B cell (primary cell): ENCODE measurements at regions not wholly inside any gene's neighbourhood (a gene's known extent, or its start where the extent isn't known, plus 50 kb on each side); places are given as distances from the start of the nearest gene placed in this dataset.

Experiments
- ATAC-seq: fragments of 200-7000 bp; cut with Tn5 transposase; one replicate; pipeline ENCODE4 v1.10.0; 2021; ENCODE audit warnings: low read depth, mild to moderate bottlenecking, moderate number of reproducible peaks, moderate library complexity
- CTCF ChIA-PET: fragments of 350-600 bp; sonication (Branson Sonifier 250); formaldehyde crosslinking; loops from one replicate; lab custom pipeline; 2021; ENCODE audit warnings: antibody characterized with exemption, inconsistent platforms; lab: Charles Lee
- POLR2A ChIA-PET: fragments of 350-600 bp; sonication (Branson Sonifier 250); formaldehyde crosslinking; loops from one replicate; lab custom pipeline; 2021; ENCODE audit warnings: antibody characterized with exemption; lab: Charles Lee
- DNase-seq: peaks from one replicate; pipeline ENCODE4 v3.0.0; 2013
- H2AFZ ChIP-seq: 2 replicates; pipeline ENCODE4 v1.6.1; 2012; ENCODE audit warnings: mild to moderate bottlenecking, low read depth, low read length; ENCODE audit not compliant: insufficient read depth, poor library complexity, severe bottlenecking
- H3K27ac ChIP-seq, 2 donors: 1 replicate in 1 of 2; 2 replicates in 1 of 2; pipeline ENCODE4 v1.5.1; 2012 to 2013; ENCODE audit warnings: low read length in 2 of 2, mild to moderate bottlenecking in 2 of 2, moderate library complexity in 1 of 2
- H3K27me3 ChIP-seq, 4 experiments: fragments of 200-600 bp in 1 of 4; sonication (generic) in 1 of 4; replicated peaks in 1 of 4; 1 replicate in 2 of 4; 2 replicates in 2 of 4; pipeline versions ENCODE4 v1.6.1 to v1.7.0; 2013 to 2016; ENCODE audit warnings: low read length in 3 of 4, mild to moderate bottlenecking in 2 of 4, mixed read lengths in 1 of 4, moderate library complexity in 1 of 4; ENCODE audit not compliant: insufficient read depth in 4 of 4, control insufficient read depth in 3 of 4; ENCODE audit errors: control extremely low read depth in 1 of 4
- H3K36me3 ChIP-seq, 2 experiments: replicated peaks in 1 of 2; 1 replicate in 1 of 2; 2 replicates in 1 of 2; pipeline versions ENCODE4 v1.6.1 to v1.7.1; 2013; ENCODE audit warnings: low read length in 1 of 2; ENCODE audit not compliant: insufficient read depth in 2 of 2, control insufficient read depth in 1 of 2; ENCODE audit errors: control extremely low read depth in 1 of 2, extremely low read depth in 1 of 2
- H3K4me1 ChIP-seq, 2 donors: fragments of 200-600 bp in 1 of 2; sonication (generic) in 1 of 2; 1 replicate in 1 of 2; 2 replicates in 1 of 2; pipeline versions ENCODE4 v1.5.1 to v1.6.1; 2013 to 2017; ENCODE audit warnings: low read length in 2 of 2; ENCODE audit not compliant: control insufficient read depth in 2 of 2, insufficient read depth in 2 of 2
- H3K4me2 ChIP-seq: replicated peaks from 2 replicates; pipeline ENCODE3; 2012; ENCODE audit warnings: mild to moderate bottlenecking, low read depth, low read length; ENCODE audit not compliant: poor library complexity, severe bottlenecking
- H3K4me3 ChIP-seq, 5 experiments: fragments of 200-600 bp in 1 of 5; sonication (generic) in 1 of 5; 1 replicate in 3 of 5; 2 replicates in 2 of 5; pipeline versions ENCODE4 v1.5.1 to v1.7.0; 2011 to 2016; ENCODE audit warnings: low read length in 4 of 5, mild to moderate bottlenecking in 4 of 5, low read depth in 2 of 5, control low read depth in 1 of 5, moderate library complexity in 1 of 5; ENCODE audit not compliant: insufficient read depth in 1 of 5; ENCODE audit errors: control extremely low read depth in 1 of 5, extremely low read depth in 1 of 5
- H3K79me2 ChIP-seq: fragments of 200-600 bp; sonication (generic); one replicate; pipeline ENCODE4 v1.6.0; 2016; ENCODE audit warnings: low read length; ENCODE audit not compliant: control insufficient read depth, insufficient read depth
- H3K9ac ChIP-seq: fragments of 200-600 bp; sonication (generic); 2 replicates; pipeline ENCODE4 v1.6.1; 2017; ENCODE audit warnings: mild to moderate bottlenecking, low read length, moderate library complexity
- H3K9me3 ChIP-seq, 3 donors: one replicate each; pipeline versions ENCODE4 v1.6.1 to v1.7.1; 2013; ENCODE audit warnings: low read length in 2 of 3; ENCODE audit not compliant: control insufficient read depth in 2 of 3, insufficient read depth in 1 of 3; ENCODE audit errors: control extremely low read depth in 1 of 3
- H4K20me1 ChIP-seq: 2 replicates; pipeline ENCODE4 v1.6.0; 2012; ENCODE audit warnings: mild to moderate bottlenecking, low read length; ENCODE audit not compliant: insufficient read depth, control insufficient read depth, poor library complexity, severe bottlenecking
- H3K27ac Mint-ChIP-seq: one replicate; pipeline ENCODE4 v1.8.0; 2021; ENCODE audit warnings: mixed read lengths
- H3K27me3 Mint-ChIP-seq: one replicate; pipeline ENCODE4 v1.8.0; 2021; ENCODE audit warnings: mixed read lengths
- H3K4me1 Mint-ChIP-seq: one replicate; pipeline ENCODE4 v1.8.0; 2021; ENCODE audit warnings: mixed read lengths
- H3K4me3 Mint-ChIP-seq: one replicate; pipeline ENCODE4 v1.8.0; 2021; ENCODE audit warnings: mixed read lengths
- H3K9me3 Mint-ChIP-seq: one replicate; pipeline ENCODE4 v1.8.0; 2022; ENCODE audit warnings: mixed read lengths; ENCODE audit not compliant: insufficient read depth
- EZH2 ChIP-seq: IDR thresholded peaks from 2 replicates; pipeline ENCODE4 v1.6.1; 2012; ENCODE audit warnings: borderline replicate concordance, low read depth, mild to moderate bottlenecking, moderate library complexity, low read length; ENCODE audit not compliant: insufficient read depth, poor library complexity, severe bottlenecking
- WGBS: methylation state at CpG from one replicate; pipeline ENCODE4 v1.1.5; 2013; ENCODE audit warnings: missing lambda C conversion rate; ENCODE audit not compliant: insufficient coverage; 5-methylcytosine and 5-hydroxymethylcytosine counted together
- intact Hi-C: fragments of 100-400 bp; cut with micrococcal nuclease; formaldehyde crosslinking; loops from one replicate; pipeline ENCODE4 v1.10.0; 2022
- TF ChIP-seq, protein P1 (sequence below): fragments of 200-600 bp; IDR thresholded peaks from one replicate; pipeline ENCODE4 v1.8.0; 2022; ENCODE audit warnings: antibody characterized with exemption, mild to moderate bottlenecking

DNA sequence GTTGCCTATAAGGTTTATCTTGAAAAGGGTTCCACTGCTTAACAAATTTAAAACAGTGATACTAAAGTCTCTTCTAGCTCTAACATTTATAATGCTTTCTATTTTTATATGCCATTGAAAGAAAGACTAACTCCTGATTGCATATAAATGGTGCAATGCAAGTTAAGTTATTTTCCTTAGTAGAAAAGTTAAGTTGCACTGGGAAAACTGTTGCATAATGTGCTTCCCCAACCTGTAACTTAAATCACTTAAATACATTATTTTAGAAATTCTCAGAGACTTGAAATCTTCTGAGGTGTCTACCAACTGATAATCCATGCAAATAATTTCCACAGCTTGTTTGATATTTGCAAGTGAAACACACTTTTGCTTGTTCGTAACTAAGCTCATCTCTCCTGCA lies 175.0 kb upstream of the HMCN1 start:
- ChIA-PET POLR2A (interaction anchor here (0.6 kb wide), 1 partner anchor 41 kb away, joined by 3 read pairs; no protein-coding TSS in a partner anchor), CTCF (interaction anchor here (0.6 to 2.9 kb wide), 5 partner anchors 37 to 390 kb away, joined by 3 to 15 read pairs (median 3); no protein-coding TSS in a partner anchor)
- DNase-seq (no peak), ATAC-seq (no peak)
- intact Hi-C loops, result no loop called here
- no peak overlapping the region for H3K27ac Mint-ChIP-seq
- H4K20me1 ChIP-seq, result no peaks in the 10 kb centered on the region
- H3K9me3 ChIP-seq, result no peaks in the 10 kb centered on the region
- no peak overlapping the region for H3K27ac ChIP-seq
- no peak overlapping the region for H2AFZ ChIP-seq
- H3K9ac ChIP-seq, result no peak overlapping the region
- peaks cover 16 to 17% of the 10 kb centered on the region in 2 donors for H3K4me1 ChIP-seq
- TF ChIP-seq, protein P1, sequence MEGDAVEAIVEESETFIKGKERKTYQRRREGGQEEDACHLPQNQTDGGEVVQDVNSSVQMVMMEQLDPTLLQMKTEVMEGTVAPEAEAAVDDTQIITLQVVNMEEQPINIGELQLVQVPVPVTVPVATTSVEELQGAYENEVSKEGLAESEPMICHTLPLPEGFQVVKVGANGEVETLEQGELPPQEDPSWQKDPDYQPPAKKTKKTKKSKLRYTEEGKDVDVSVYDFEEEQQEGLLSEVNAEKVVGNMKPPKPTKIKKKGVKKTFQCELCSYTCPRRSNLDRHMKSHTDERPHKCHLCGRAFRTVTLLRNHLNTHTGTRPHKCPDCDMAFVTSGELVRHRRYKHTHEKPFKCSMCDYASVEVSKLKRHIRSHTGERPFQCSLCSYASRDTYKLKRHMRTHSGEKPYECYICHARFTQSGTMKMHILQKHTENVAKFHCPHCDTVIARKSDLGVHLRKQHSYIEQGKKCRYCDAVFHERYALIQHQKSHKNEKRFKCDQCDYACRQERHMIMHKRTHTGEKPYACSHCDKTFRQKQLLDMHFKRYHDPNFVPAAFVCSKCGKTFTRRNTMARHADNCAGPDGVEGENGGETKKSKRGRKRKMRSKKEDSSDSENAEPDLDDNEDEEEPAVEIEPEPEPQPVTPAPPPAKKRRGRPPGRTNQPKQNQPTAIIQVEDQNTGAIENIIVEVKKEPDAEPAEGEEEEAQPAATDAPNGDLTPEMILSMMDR, result no peak
- TF ChIP-seq EZH2, result no peak
- WGBS, result no CpG with 5 or more reads among the region's 1 CpG
- H3K4me3 ChIP-seq, result no peak overlapping the region
- H3K4me2 ChIP-seq, result no peak overlapping the region
- H3K36me3 ChIP-seq, result no peaks in the 10 kb centered on the region
- H3K4me3 Mint-ChIP-seq, result no peak overlapping the region
- H3K27me3 Mint-ChIP-seq, result no peaks in the 10 kb centered on the region
- H3K79me2 ChIP-seq, result no peaks in the 10 kb centered on the region
- H3K4me1 Mint-ChIP-seq, result peaks cover 26% of the 10 kb centered on the region
- H3K27me3 ChIP-seq, result no peaks in the 10 kb centered on the region
- no peaks in the 10 kb centered on the region for H3K9me3 Mint-ChIP-seq

- Mint-ChIP-seq H3K27ac (no peak overlapping the region), H3K4me3 (no peak overlapping the region), H3K27me3 (no peaks in the 10 kb centered on the region), H3K4me1 (peaks cover 22% of the 10 kb centered on the region), H3K9me3 (no peaks in the 10 kb centered on the region)
- H2AFZ ChIP-seq, result no peak overlapping the region
- CTCF ChIA-PET, result interaction anchor here (1.4 kb wide), 1 partner anchor 40 kb away, joined by 3 read pairs; no protein-coding TSS in a partner anchor
- ATAC-seq, result no peak
- H3K36me3 ChIP-seq, result no peaks in the 10 kb centered on the region
- WGBS, result 0% methylated on average over 1 of the region's 1 CpG
- no peaks in the 10 kb centered on the region for H3K79me2 ChIP-seq
- H3K4me2 ChIP-seq, result no peak overlapping the region
- no peak for TF ChIP-seq EZH2
- TF ChIP-seq, protein P1, result no peak
- DNase-seq, result no peak
- H3K9ac ChIP-seq, result no peak overlapping the region
- H3K9me3 ChIP-seq, result no peaks in the 10 kb centered on the region
- no peak overlapping the region for H3K4me3 ChIP-seq
- POLR2A ChIA-PET, result no interaction called here
- no peak overlapping the region for H3K27ac ChIP-seq
- no peaks in the 10 kb centered on the region for H4K20me1 ChIP-seq
- intact Hi-C loops, result no loop called here
- H3K27me3 ChIP-seq, result no peaks in the 10 kb centered on the region
- H3K4me1 ChIP-seq, result peaks cover 16 to 17% of the 10 kb centered on the region in 2 donors
These were observed 177.6 kb upstream of the HMCN1 start for GRCh38 chr1:185556561-185556960.
